A549 (cell line): ENCODE measurements at regions not wholly inside any gene's neighbourhood (a gene's known extent, or its start where the extent isn't known, plus 50 kb on each side); places are given as distances from the start of the nearest gene placed in this dataset.

Source experiments
- ATAC-seq, 2 experiments: fragments of 200-7000 bp in 1 of 2; fragments of >200 bp in 1 of 2; cut with Nextera tagmentation in 1 of 2; cut with Tn5 transposase in 1 of 2; 3 replicates each; pipeline versions ENCODE4 v1.8.0 to v1.9.1; 2018 to 2020; ENCODE audit warnings: mild to moderate bottlenecking in 1 of 2, moderate library complexity in 1 of 2
- CTCF ChIA-PET: fragments of 300-600 bp; sonication (Branson Sonifier 250); formaldehyde crosslinking; extraction: SDS; loops from one replicate; lab custom pipeline; 2021; ENCODE audit warnings: antibody characterized with exemption, inconsistent platforms; lab: Yijun Ruan, JAX
- POLR2A ChIA-PET: fragments of 350-600 bp; formaldehyde crosslinking; extraction: SDS; loops from one replicate; lab custom pipeline; 2021; ENCODE audit warnings: antibody characterized with exemption, inconsistent platforms; lab: Yijun Ruan, JAX
- DNase-seq, 2 experiments: peaks; one replicate each; pipeline versions ENCODE4 v3.0.0 to v3.0.0-alpha.2; 2011 to 2016; ENCODE audit warnings: low read depth in 1 of 2, low spot score in 1 of 2
- FAIRE-seq: peaks from 2 replicates; lab custom pipeline; 2011; peaks lifted over from hg19 to GRCh38; lab: Jason Lieb, UNC
- H3K27ac ChIP-seq, 2 experiments: fragments of >200 bp; sonication (Bioruptor Twin); formaldehyde crosslinking; 3 replicates each; pipeline ENCODE4 v1.5.1; 2016 to 2017
- H3K4me1 ChIP-seq: fragments of >200 bp; sonication (Bioruptor Twin); formaldehyde crosslinking; 3 replicates; pipeline ENCODE4 v1.6.1; 2016
- H3K4me2 ChIP-seq: fragments of >200 bp; sonication (Bioruptor Twin); formaldehyde crosslinking; 3 replicates; pipeline ENCODE4 v1.6.1; 2016
- H3K4me3 ChIP-seq: fragments of >200 bp; sonication (Bioruptor Twin); formaldehyde crosslinking; 3 replicates; pipeline ENCODE4 v1.5.1; 2016
- H3K9me3 ChIP-seq: fragments of >200 bp; sonication (Bioruptor Twin); formaldehyde crosslinking; 3 replicates; pipeline ENCODE4 v1.6.1; 2016
- BHLHE40 ChIP-seq: IDR thresholded peaks from 2 replicates; pipeline ENCODE4 v1.6.1; 2012; ENCODE audit warnings: low read depth, low read length, inconsistent platforms
- CBX2 ChIP-seq: fragments of 200-600 bp; sonication (generic); IDR thresholded peaks from 2 replicates; pipeline ENCODE4 v1.6.1; 2016; ENCODE audit warnings: low read depth, mild to moderate bottlenecking, borderline replicate concordance
- CHD2 ChIP-seq: fragments of 150-350 bp; IDR thresholded peaks from 2 replicates; pipeline ENCODE4 v1.6.1; 2014; ENCODE audit warnings: low read length; ENCODE audit not compliant: partially characterized antibody
- CHD4 ChIP-seq: fragments of 200-600 bp; sonication (generic); IDR thresholded peaks from 2 replicates; pipeline ENCODE4 v1.6.1; 2016; ENCODE audit warnings: antibody characterized with exemption, mild to moderate bottlenecking, borderline replicate concordance
- CTCF ChIP-seq: fragments of >200 bp; sonication (Bioruptor Twin); formaldehyde crosslinking; IDR thresholded peaks from 3 replicates; pipeline ENCODE4 v1.5.1; 2016
- EHMT2 ChIP-seq: fragments of 200-600 bp; sonication (generic); IDR thresholded peaks from 2 replicates; pipeline ENCODE4 v1.6.1; 2016; ENCODE audit warnings: antibody characterized with exemption, low read depth, mild to moderate bottlenecking, moderate library complexity
- EP300 ChIP-seq, 2 experiments: fragments of >200 bp; sonication (Bioruptor Twin); formaldehyde crosslinking; IDR thresholded peaks; 2 replicates in 1 of 2; 3 replicates in 1 of 2; pipeline ENCODE4 v1.6.1; 2016 to 2017
- ESRRA ChIP-seq: fragments of 150-350 bp; IDR thresholded peaks from 2 replicates; pipeline ENCODE4 v1.6.1; 2014; ENCODE audit warnings: mild to moderate bottlenecking, low read length, borderline replicate concordance
- FOXS1 ChIP-seq: fragments of 250-450 bp; sonication (Bioruptor Pico); IDR thresholded peaks from 2 replicates; pipeline ENCODE4 v1.5.0; 2020; ENCODE audit warnings: mild to moderate bottlenecking, moderate library complexity
- HDAC2 ChIP-seq: fragments of 200-600 bp; sonication (generic); IDR thresholded peaks from 2 replicates; pipeline ENCODE4 v1.6.1; 2016
- HOXB13 ChIP-seq: fragments of 250-450 bp; sonication (Bioruptor Pico); IDR thresholded peaks from 2 replicates; pipeline ENCODE4 v1.5.0; 2020; ENCODE audit warnings: low read depth, mild to moderate bottlenecking, moderate library complexity
- JUN ChIP-seq, 2 experiments: fragments of >200 bp; sonication (Bioruptor Twin); formaldehyde crosslinking; IDR thresholded peaks; 2 replicates in 1 of 2; 3 replicates in 1 of 2; pipeline ENCODE4 v1.6.1; 2016 to 2017
- KDM1A ChIP-seq: fragments of 200-600 bp; sonication (generic); IDR thresholded peaks from 2 replicates; pipeline ENCODE4 v1.6.1; 2016; ENCODE audit warnings: low read depth, mild to moderate bottlenecking
- KDM5A ChIP-seq: fragments of 200-600 bp; sonication (generic); IDR thresholded peaks from 2 replicates; pipeline ENCODE4 v1.6.1; 2016; ENCODE audit warnings: antibody characterized with exemption, mild to moderate bottlenecking
- MAFK ChIP-seq: fragments of 450-650 bp; IDR thresholded peaks from 2 replicates; pipeline ENCODE4 v1.6.1; 2014; ENCODE audit not compliant: partially characterized antibody
- NFE2L2 ChIP-seq: fragments of 150-350 bp; conservative IDR thresholded peaks from 2 replicates; pipeline ENCODE4 v1.6.1; 2014; ENCODE audit warnings: low read length
- NR3C1 ChIP-seq: fragments of >200 bp; sonication (Bioruptor Twin); formaldehyde crosslinking; IDR thresholded peaks from 3 replicates; pipeline ENCODE4 v1.6.1; 2017
- PHF8 ChIP-seq: fragments of 200-600 bp; sonication (generic); IDR thresholded peaks from 2 replicates; pipeline ENCODE4 v1.6.1; 2016; ENCODE audit warnings: low read depth, mild to moderate bottlenecking, antibody characterized with exemption, moderate library complexity, borderline replicate concordance
- POLR2A ChIP-seq: IDR thresholded peaks from 2 replicates; pipeline ENCODE4 v1.6.1; 2012; ENCODE audit warnings: mild to moderate bottlenecking, low read length
- REST ChIP-seq: fragments of 200-600 bp; sonication (generic); IDR thresholded peaks from 2 replicates; pipeline ENCODE4 v1.6.1; 2016; ENCODE audit warnings: antibody characterized with exemption, mild to moderate bottlenecking, moderate library complexity
- ZC3H11A ChIP-seq: fragments of 450-650 bp; IDR thresholded peaks from 2 replicates; pipeline ENCODE4 v1.6.1; 2014; ENCODE audit warnings: antibody characterized with exemption, mild to moderate bottlenecking
- ZFP36 ChIP-seq: fragments of 450-650 bp; IDR thresholded peaks from 2 replicates; pipeline ENCODE4 v1.6.1; 2014; ENCODE audit warnings: borderline replicate concordance; ENCODE audit not compliant: partially characterized antibody
- ZSCAN20 ChIP-seq: fragments of 250-450 bp; sonication (Bioruptor Pico); IDR thresholded peaks from 2 replicates; pipeline ENCODE4 v1.8.0; 2022; ENCODE audit warnings: mild to moderate bottlenecking, moderate library complexity
- TF ChIP-seq, protein P1 (sequence below): IDR thresholded peaks from 2 replicates; pipeline ENCODE4 v1.6.1; 2012
- TF ChIP-seq, protein P2 (sequence below): fragments of 250-450 bp; sonication (Bioruptor Pico); IDR thresholded peaks from 2 replicates; pipeline ENCODE4 v1.5.0; 2020; ENCODE audit warnings: low read depth, mild to moderate bottlenecking, moderate library complexity
- TF ChIP-seq, protein P3 (sequence below): IDR thresholded peaks from 2 replicates; pipeline ENCODE4 v1.6.1; 2012
- TF ChIP-seq, protein P4 (sequence below): fragments of 450-650 bp; IDR thresholded peaks from 2 replicates; pipeline ENCODE4 v1.6.1; 2014; ENCODE audit warnings: antibody characterized with exemption

DNA sequence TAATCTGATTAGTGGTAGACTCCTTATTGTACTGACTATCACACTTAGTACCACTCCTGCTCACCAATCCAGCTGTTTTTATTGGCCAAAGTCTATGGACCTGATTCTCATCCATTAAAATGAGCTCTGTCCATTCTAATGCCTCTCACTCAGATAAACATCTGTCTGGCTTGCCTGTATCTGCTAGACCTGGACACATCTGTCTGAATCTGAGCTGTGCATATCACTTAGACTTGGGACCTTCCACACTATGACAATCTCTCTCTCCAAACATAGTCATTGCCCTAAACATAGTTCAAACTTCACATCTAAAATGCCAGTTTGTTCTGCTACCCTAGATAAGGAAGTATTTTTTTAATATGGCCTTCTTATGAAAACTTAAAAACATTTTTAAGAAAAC lies 92.6 kb downstream of the CENPW start:
- Histone ChIP-seq H3K4me3 (no peak overlapping the region), H3K27ac (no peak overlapping the region), H3K9me3 (no peaks in the 10 kb centered on the region), H3K4me2 (no peak overlapping the region), H3K4me1 (no peaks in the 10 kb centered on the region)
- ATAC-seq (no peak), DNase-seq (no peak), FAIRE-seq (no peak)
- ChIA-PET POLR2A (no interaction called here), CTCF (no interaction called here)
- TF ChIP-seq, protein P1, sequence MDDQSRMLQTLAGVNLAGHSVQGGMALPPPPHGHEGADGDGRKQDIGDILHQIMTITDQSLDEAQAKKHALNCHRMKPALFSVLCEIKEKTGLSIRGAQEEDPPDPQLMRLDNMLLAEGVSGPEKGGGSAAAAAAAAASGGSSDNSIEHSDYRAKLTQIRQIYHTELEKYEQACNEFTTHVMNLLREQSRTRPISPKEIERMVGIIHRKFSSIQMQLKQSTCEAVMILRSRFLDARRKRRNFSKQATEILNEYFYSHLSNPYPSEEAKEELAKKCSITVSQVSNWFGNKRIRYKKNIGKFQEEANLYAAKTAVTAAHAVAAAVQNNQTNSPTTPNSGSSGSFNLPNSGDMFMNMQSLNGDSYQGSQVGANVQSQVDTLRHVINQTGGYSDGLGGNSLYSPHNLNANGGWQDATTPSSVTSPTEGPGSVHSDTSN: no peak
- no peak for TF ChIP-seq KDM5A
- TF ChIP-seq ESRRA: no peak
- TF ChIP-seq NR3C1: no peak
- no peak for TF ChIP-seq ZC3H11A
- TF ChIP-seq, protein P2, sequence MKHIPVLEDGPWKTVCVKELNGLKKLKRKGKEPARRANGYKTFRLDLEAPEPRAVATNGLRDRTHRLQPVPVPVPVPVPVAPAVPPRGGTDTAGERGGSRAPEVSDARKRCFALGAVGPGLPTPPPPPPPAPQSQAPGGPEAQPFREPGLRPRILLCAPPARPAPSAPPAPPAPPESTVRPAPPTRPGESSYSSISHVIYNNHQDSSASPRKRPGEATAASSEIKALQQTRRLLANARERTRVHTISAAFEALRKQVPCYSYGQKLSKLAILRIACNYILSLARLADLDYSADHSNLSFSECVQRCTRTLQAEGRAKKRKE (CRISPR knock-in tag): no peak
- no peak for TF ChIP-seq FOXS1 (CRISPR knock-in tag)
- TF ChIP-seq, protein P3, sequence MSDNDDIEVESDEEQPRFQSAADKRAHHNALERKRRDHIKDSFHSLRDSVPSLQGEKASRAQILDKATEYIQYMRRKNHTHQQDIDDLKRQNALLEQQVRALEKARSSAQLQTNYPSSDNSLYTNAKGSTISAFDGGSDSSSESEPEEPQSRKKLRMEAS: no peak
- no peak for TF ChIP-seq CBX2
- TF ChIP-seq EP300 (IDR thresholded peaks at IDR 0.05): no peak
- no peak for TF ChIP-seq CTCF
- no peak for TF ChIP-seq BHLHE40
- TF ChIP-seq PHF8: no peak
- no peak for TF ChIP-seq EHMT2
- TF ChIP-seq CHD4: no peak
- TF ChIP-seq NFE2L2: no peak
- TF ChIP-seq, protein P4, sequence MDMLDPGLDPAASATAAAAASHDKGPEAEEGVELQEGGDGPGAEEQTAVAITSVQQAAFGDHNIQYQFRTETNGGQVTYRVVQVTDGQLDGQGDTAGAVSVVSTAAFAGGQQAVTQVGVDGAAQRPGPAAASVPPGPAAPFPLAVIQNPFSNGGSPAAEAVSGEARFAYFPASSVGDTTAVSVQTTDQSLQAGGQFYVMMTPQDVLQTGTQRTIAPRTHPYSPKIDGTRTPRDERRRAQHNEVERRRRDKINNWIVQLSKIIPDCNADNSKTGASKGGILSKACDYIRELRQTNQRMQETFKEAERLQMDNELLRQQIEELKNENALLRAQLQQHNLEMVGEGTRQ: no peak

- no peak for TF ChIP-seq ZC3H11A
- no peak for TF ChIP-seq CHD4
- TF ChIP-seq ZSCAN20 (CRISPR knock-in tag): no peak
- no peak for TF ChIP-seq ZFP36
- TF ChIP-seq, protein P2 (CRISPR knock-in tag): no peak
- TF ChIP-seq POLR2A: no peak
- no peak for TF ChIP-seq KDM1A
- no peak for TF ChIP-seq JUN (IDR thresholded peaks at IDR 0.05)
- TF ChIP-seq KDM5A: no peak
- TF ChIP-seq HDAC2: no peak
- no peak for TF ChIP-seq MAFK
- no peak for TF ChIP-seq REST
- TF ChIP-seq CHD2: no peak
- TF ChIP-seq HOXB13 (CRISPR knock-in tag): no peak
- TF ChIP-seq NR3C1: no peak
- TF ChIP-seq, all 56 proteins: peak for 0
- DNase-seq (no peak), ATAC-seq (no peak), FAIRE-seq (no peak)
- POLR2A ChIA-PET: no interaction called here
- H3K4me3 ChIP-seq: no peak overlapping the region
- H3K4me2 ChIP-seq: no peak overlapping the region
- no peaks in the 10 kb centered on the region for H3K4me1 ChIP-seq
- H3K27ac ChIP-seq: no peak overlapping the region
- H3K9me3 ChIP-seq: no peaks in the 10 kb centered on the region
- CTCF ChIA-PET: no interaction called here
Measured at GRCh38 chr6:126433927-126434326, 94.0 kb downstream of the CENPW start.
